LHCN-M2 (cell line): ENCODE measurements at regions not wholly inside any gene's neighbourhood (a gene's known extent, or its start where the extent isn't known, plus 50 kb on each side); places are given as distances from the start of the nearest gene placed in this dataset.

Source experiments
- DNase-seq: peaks from one replicate; pipeline ENCODE4 v3.0.0-alpha.2; 2012; ENCODE audit warnings: low read depth

DNA sequence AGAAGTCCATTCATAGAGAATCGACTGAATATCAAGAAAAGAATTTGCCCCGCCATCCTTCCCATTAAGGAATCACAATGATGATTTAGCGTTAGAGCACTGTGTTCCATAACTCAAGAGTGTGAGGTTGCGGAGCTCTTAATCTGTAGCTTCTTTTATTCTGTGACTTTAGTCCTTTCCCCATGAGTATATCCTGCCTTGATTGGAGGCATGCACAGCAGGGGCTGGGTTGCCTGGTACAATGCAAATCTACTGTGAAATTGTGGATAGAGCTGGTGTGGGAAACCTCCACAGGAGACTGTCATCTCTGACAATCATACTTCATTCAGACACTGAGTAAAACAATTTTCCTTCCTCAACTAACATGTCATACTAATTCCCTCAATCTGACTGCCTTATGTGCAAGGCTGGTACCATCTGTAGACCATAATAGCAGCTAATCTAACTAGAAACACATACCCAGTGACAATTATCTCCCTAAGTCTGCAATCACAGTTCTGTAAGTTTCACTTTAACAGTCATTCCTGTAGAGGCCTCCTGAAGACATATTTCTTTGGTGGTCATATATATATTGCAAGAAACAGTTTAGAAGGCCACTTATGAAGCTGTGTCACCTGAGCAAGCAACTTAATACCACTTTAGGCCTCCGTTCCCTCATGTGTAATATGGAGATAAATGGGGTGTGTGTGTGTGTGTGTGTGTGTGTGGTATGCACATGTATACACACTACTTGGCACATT, 355.2 kb upstream of the FAM241A start:
- no peak for DNase-seq

- no peak for DNase-seq
Measured at GRCh38 chr4:111792632-111793031, 352.6 kb upstream of the FAM241A start.

DNA sequence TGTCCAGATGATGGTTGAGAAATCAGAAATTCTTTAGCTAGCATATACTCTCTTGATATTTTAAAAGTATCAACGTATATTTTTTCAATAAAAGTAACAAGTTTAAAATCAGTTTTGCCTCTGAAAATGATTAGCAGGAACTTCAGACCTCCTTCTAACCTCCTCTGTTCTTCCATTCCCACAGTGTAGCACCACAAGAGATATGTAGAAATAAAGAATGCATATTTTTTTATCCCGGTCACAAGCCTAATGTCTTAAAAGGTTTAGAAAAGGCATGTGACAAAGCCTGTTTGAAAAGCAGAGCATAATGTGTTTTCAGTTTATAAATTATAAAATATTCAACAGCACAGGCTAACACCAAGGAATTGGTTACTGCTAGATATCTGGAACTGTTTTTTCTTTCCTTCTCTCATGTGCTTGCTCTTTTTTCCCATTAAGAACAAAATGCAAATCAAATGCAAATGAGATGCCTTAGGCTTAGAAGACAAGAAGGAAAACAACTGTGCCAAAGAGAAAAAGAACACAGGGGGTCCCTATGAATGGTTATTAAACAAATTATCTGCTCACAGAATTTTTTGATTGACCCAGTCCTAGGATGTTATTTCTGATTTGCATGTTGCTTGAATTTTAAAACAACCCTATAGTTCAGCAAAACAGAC, 351.7 kb upstream of the FAM241A start:
- DNase-seq, result no peak

GRCh38 chr4:111797455-111798163, 347.6 kb upstream of the FAM241A start:
- DNase-seq, result no peak

GRCh38 chr4:111798840-111799239, 346.4 kb upstream of the FAM241A start:
- DNase-seq, result no peak

GRCh38 chr4:111800551-111800950, 344.7 kb upstream of the FAM241A start:
- no peak for DNase-seq

GRCh38 chr4:111802191-111802590, 343.1 kb upstream of the FAM241A start:
- DNase-seq, result no peak

GRCh38 chr4:111806331-111806730, 338.9 kb upstream of the FAM241A start:
- peak; percentile 6 for DNase-seq

DNA sequence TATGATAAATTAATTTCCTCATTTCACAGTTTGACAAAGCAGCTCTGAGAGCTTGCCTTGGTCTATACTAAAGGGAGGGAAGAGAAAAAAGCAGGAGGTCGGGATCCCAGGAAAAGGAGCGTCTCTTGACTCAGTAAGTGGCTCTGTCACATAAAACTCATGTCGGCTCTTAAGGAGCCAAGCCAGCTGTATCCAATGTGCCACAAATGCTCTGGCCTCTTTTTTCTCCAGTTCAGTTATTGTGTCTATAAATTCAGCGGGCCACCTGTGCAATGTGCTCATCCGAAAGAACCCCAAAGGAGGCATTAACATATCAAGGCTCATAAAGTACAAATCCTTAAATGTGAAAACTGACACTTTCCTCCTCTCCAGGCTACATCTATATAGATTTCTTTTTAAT, 337.7 kb upstream of the FAM241A start:
- no peak for DNase-seq

DNA sequence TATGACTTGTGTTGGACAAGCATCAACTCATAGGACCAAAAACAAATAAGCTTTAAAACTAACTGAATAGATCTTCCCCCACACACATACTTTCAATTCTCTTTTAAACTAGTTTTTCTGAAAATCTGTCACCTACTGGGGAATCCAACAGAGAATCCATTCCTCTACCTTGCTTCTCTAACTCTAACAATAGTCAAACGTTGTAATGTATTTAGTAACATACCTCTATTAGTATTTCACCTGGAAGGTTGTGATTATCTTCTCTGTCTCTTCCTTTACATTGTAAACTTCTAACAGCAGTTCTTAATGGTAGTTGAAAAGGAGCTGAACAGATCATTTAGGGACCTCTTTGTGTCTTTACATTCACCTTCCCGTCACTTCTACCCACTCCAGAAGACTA, 337.1 kb upstream of the FAM241A start:
- no peak for DNase-seq

DNA sequence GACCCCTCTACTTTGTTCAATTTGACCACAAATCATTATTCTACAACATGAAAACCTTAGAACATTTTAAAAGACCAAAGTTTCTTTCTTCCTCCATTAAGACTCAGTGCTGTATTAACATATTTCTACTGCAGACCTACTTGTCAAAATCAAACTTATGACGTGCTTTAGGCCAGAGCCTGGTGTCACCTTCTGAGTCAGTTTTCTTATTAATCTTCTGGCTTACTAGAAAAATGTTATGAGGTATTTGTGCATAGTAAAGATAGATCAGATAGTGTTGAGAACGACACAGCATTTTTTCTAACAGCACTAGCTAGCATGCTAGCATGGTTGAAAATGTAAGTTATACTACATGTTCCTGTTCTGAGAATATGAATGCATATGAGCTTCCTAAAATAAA, 333.6 kb upstream of the FAM241A start:
- no peak for DNase-seq

GRCh38 chr4:111812114-111812513, 333.1 kb upstream of the FAM241A start:
- no peak for DNase-seq

DNA sequence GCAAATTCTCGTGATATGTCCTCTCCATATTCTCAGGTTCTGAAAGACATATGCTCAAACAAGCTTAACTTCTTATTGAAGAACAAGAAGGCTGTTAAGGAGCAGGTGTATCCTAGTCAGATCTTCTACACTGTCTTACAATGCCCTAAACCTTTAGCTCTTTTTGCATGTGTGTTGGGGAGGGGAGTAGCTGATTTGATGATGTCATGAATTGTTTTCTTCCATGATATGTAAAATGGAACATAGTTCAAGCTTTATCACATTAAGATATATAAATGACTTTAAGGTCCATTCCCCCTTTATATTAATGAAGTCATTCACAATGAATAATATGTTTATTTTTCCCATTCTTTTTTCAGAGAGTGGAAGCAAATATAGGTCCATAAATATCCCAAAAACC, 332.5 kb upstream of the FAM241A start:
- no peak for DNase-seq

DNA sequence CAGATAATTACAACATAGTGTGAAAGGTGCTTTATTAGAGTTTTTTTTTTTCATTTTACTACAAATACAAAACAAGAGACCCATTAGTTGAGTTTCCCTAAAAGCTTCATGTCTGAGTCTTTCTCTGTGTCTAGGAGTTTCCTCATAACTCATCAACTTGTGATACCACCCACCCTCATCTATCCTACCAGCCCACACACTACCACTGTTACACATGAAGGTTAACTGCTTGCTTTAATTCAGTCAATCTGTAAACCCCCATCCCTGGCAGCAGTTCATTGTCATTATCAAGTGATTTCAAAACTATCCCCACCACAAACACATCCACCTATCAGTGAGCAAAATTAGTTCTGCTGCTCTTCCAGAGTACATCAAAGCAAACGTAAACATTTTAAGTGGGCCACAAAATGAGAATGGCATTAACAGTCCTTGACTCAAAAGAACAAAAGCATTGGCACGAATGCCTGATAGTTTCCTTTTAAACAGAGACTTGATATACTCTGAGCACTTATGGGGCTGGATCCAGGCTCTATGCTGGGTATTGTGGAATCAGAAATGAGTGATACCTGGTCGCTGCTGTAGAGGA, 331.6 kb upstream of the FAM241A start:
- no peak for DNase-seq

DNA sequence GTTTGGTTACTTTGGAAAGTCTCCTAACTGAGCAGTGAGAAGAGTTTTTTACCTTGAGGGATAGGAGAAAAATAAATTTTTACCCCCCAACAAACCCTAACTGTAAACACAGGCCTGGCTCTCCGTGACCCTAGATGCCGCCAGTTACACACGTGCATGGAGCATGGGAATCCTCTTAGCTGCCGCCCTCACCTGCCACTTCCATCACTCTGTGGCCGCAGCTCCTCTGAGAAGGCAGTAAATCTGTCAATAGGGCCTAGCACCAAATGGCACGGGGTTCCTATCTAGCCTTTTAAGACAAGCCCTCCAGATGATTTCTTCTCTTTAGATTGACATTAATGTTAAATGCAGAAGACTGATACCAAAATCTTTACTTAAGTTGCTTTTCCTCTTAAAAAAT, 330.3 kb upstream of the FAM241A start:
- no peak for DNase-seq

- no peak for DNase-seq
Measured at GRCh38 chr4:111821342-111821741, 323.9 kb upstream of the FAM241A start.

DNA sequence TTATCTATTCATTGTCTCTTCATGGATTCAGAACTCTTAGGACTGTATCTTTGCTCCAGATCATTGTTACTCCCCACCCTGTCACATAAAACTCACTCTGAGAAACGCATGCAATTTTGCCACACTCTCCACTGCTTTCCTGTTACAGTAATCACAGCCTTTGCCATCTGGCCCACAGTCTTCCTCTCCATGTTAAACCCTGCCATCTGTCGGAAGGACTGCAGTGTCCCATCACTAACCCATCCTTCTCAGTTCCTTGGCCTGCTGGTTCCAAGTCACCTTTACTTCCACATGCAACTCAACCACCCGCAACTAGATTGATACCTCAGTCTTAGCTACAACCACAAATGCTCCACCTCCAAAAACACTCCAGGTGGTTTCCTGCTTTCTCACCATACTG, 308.7 kb upstream of the FAM241A start:
- DNase-seq, result no peak

DNA sequence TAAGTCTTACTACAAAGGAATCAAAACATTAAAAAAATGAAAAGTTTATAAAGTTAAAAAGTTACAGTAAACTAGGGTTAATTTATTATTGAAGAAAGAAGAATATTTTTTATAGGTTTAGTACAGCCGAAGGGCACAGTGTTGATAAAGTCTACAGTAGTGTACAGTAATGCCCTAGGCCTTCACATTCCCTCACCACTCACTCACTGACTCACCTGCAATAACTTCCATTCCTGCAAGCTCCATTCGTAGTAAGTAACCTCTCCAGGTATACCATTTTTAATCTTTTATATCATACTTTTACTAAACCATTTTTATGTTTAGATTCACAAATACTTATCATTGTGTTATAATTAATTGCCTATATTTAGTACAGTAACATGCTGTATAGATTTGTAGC, 307.5 kb upstream of the FAM241A start:
- no peak for DNase-seq

DNA sequence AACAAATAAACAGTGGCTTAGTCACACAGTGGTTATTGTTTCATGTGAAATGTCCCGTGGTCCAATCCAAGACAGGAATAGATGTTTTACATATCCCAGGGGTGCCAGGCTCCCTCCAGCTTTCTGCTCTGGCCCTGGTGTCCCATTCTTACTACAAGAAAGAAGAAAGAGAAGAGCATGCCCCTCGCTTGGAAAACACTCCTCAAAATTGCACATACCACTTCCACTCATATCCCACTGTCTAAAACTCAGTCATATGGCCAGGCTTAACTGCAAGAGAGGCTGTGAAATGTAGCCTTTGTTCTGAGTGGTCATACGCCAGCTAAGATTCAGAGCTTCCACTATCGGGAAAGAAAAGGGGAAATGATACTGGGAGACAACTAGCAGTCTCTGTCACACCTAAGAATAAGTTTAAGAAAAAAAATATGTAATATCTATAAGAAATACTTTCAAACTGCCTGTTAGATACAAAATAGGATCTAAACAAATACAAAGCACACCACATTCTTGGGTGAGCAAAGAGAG, 306.8 kb upstream of the FAM241A start:
- DNase-seq, result no peak

DNA sequence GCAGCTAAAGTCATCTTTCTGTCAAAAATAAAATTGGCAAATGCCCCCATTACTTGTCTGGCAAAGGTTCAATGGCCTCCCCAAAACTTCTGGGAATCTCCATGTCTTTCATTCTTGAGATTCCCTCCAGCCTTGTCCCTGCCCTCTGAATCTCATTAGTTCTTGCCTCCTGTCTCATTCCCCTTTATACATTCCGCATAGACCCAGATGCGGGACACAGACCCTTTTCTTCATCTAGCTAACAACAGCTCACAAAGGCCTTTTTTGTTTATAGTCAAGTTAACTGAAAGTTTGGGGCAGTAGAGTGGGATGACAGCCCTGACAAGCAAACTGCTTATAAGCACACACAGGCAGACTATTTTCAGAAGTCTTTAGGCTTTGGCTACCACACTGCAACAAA, 306.1 kb upstream of the FAM241A start:
- DNase-seq, result no peak

GRCh38 chr4:111842336-111842735, 302.9 kb upstream of the FAM241A start:
- DNase-seq, result no peak

DNA sequence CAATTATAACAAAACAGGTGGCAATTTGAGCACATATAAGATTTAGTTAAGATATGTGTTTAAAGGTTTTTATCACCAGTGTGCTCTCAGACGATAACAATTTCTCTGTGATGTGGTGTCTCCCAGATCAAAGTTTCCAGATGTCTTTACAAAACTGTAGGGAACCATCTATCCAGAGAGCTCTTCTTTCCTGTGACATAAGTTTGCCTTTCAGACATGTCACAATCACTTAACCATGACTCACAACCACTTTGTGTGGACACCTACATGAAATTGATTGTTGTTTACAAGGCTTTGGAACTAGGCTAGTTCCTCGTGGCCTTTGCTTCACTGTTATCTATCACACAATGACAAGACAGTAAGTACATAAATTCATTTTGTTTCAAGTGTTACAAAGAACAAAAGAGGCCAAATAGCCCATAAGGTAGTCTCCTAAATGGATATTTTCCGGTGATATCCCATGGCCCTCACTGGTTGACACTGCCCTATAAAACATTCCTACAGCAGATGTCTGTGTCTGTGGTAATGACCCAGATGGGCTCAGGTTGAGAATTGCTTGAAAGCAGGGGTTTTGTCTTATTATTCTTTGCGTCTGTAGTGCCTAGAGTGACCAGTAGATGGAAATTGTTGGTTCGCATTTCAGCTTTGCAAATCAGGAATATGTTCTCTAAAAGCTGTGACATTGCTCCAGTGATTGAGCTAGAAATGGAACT, 297.8 kb upstream of the FAM241A start:
- DNase-seq, result peak; percentile 19
